A549 (cell line): ENCODE measurements at regions not wholly inside any gene's neighbourhood (a gene's known extent, or its start where the extent isn't known, plus 50 kb on each side); places are given as distances from the start of the nearest gene placed in this dataset.

Experiments
- ATAC-seq, 2 experiments: fragments of 200-7000 bp in 1 of 2; fragments of >200 bp in 1 of 2; cut with Nextera tagmentation in 1 of 2; cut with Tn5 transposase in 1 of 2; 3 replicates each; pipeline versions ENCODE4 v1.8.0 to v1.9.1; 2018 to 2020; ENCODE audit warnings: mild to moderate bottlenecking in 1 of 2, moderate library complexity in 1 of 2
- CTCF ChIA-PET: fragments of 300-600 bp; sonication (Branson Sonifier 250); formaldehyde crosslinking; extraction: SDS; loops from one replicate; lab custom pipeline; 2021; ENCODE audit warnings: antibody characterized with exemption, inconsistent platforms; lab: Yijun Ruan, JAX
- POLR2A ChIA-PET: fragments of 350-600 bp; formaldehyde crosslinking; extraction: SDS; loops from one replicate; lab custom pipeline; 2021; ENCODE audit warnings: antibody characterized with exemption, inconsistent platforms; lab: Yijun Ruan, JAX
- DNase-seq, 2 experiments: peaks; one replicate each; pipeline versions ENCODE4 v3.0.0 to v3.0.0-alpha.2; 2011 to 2016; ENCODE audit warnings: low read depth in 1 of 2, low spot score in 1 of 2
- FAIRE-seq: peaks from 2 replicates; lab custom pipeline; 2011; peaks lifted over from hg19 to GRCh38; lab: Jason Lieb, UNC
- H3K27ac ChIP-seq, 2 experiments: fragments of >200 bp; sonication (Bioruptor Twin); formaldehyde crosslinking; 3 replicates each; pipeline ENCODE4 v1.5.1; 2016 to 2017
- H3K4me1 ChIP-seq: fragments of >200 bp; sonication (Bioruptor Twin); formaldehyde crosslinking; 3 replicates; pipeline ENCODE4 v1.6.1; 2016
- H3K4me2 ChIP-seq: fragments of >200 bp; sonication (Bioruptor Twin); formaldehyde crosslinking; 3 replicates; pipeline ENCODE4 v1.6.1; 2016
- H3K4me3 ChIP-seq: fragments of >200 bp; sonication (Bioruptor Twin); formaldehyde crosslinking; 3 replicates; pipeline ENCODE4 v1.5.1; 2016
- H3K9me3 ChIP-seq: fragments of >200 bp; sonication (Bioruptor Twin); formaldehyde crosslinking; 3 replicates; pipeline ENCODE4 v1.6.1; 2016
- BCL3 ChIP-seq: fragments of >200 bp; sonication (Bioruptor Twin); formaldehyde crosslinking; IDR thresholded peaks from 3 replicates; pipeline ENCODE4 v1.6.1; 2016
- CBX2 ChIP-seq: fragments of 200-600 bp; sonication (generic); IDR thresholded peaks from 2 replicates; pipeline ENCODE4 v1.6.1; 2016; ENCODE audit warnings: low read depth, mild to moderate bottlenecking, borderline replicate concordance
- CBX8 ChIP-seq: fragments of 200-600 bp; sonication (generic); IDR thresholded peaks from 2 replicates; pipeline ENCODE4 v1.6.1; 2016
- CHD2 ChIP-seq: fragments of 150-350 bp; IDR thresholded peaks from 2 replicates; pipeline ENCODE4 v1.6.1; 2014; ENCODE audit warnings: low read length; ENCODE audit not compliant: partially characterized antibody
- CHD4 ChIP-seq: fragments of 200-600 bp; sonication (generic); IDR thresholded peaks from 2 replicates; pipeline ENCODE4 v1.6.1; 2016; ENCODE audit warnings: antibody characterized with exemption, mild to moderate bottlenecking, borderline replicate concordance
- E2F6 ChIP-seq: IDR thresholded peaks from 2 replicates; pipeline ENCODE4 v1.6.1; 2012; ENCODE audit warnings: low read depth, borderline replicate concordance
- EHMT2 ChIP-seq: fragments of 200-600 bp; sonication (generic); IDR thresholded peaks from 2 replicates; pipeline ENCODE4 v1.6.1; 2016; ENCODE audit warnings: antibody characterized with exemption, low read depth, mild to moderate bottlenecking, moderate library complexity
- ELK1 ChIP-seq: fragments of 150-350 bp; IDR thresholded peaks from 2 replicates; pipeline ENCODE4 v1.6.1; 2014; ENCODE audit warnings: low read depth, mild to moderate bottlenecking, low read length
- EP300 ChIP-seq, 2 experiments: fragments of >200 bp; sonication (Bioruptor Twin); formaldehyde crosslinking; IDR thresholded peaks; 2 replicates in 1 of 2; 3 replicates in 1 of 2; pipeline ENCODE4 v1.6.1; 2016 to 2017
- FOSB ChIP-seq: fragments of 250-450 bp; sonication (Bioruptor Pico); IDR thresholded peaks from 2 replicates; pipeline ENCODE4 v1.5.0; 2020; ENCODE audit warnings: mild to moderate bottlenecking, moderate library complexity
- FOSL2 ChIP-seq, 2 experiments: fragments of 450-650 bp in 1 of 2; fragments of >200 bp in 1 of 2; sonication (Bioruptor Twin) in 1 of 2; formaldehyde crosslinking; IDR thresholded peaks; 2 replicates each; pipeline versions ENCODE4 v1.5.0 to v1.6.1; 2016 to 2020; ENCODE audit warnings: mild to moderate bottlenecking in 1 of 2, moderate library complexity in 1 of 2
- GATA3 ChIP-seq: IDR thresholded peaks from 2 replicates; pipeline ENCODE4 v1.6.1; 2012; ENCODE audit warnings: borderline replicate concordance
- HOXA7 ChIP-seq: fragments of 250-450 bp; sonication (Bioruptor Pico); IDR thresholded peaks from 2 replicates; pipeline ENCODE4 v1.5.0; 2020; ENCODE audit warnings: mild to moderate bottlenecking, moderate library complexity
- JUN ChIP-seq, 2 experiments: fragments of >200 bp; sonication (Bioruptor Twin); formaldehyde crosslinking; IDR thresholded peaks; 2 replicates in 1 of 2; 3 replicates in 1 of 2; pipeline ENCODE4 v1.6.1; 2016 to 2017
- KDM1A ChIP-seq: fragments of 200-600 bp; sonication (generic); IDR thresholded peaks from 2 replicates; pipeline ENCODE4 v1.6.1; 2016; ENCODE audit warnings: low read depth, mild to moderate bottlenecking
- MAFK ChIP-seq: fragments of 450-650 bp; IDR thresholded peaks from 2 replicates; pipeline ENCODE4 v1.6.1; 2014; ENCODE audit not compliant: partially characterized antibody
- NPAS2 ChIP-seq: fragments of 250-450 bp; sonication (Bioruptor Pico); IDR thresholded peaks from 2 replicates; pipeline ENCODE4 v1.8.0; 2022; ENCODE audit warnings: mild to moderate bottlenecking, moderate library complexity, borderline replicate concordance
- PBX3 ChIP-seq: IDR thresholded peaks from 2 replicates; pipeline ENCODE4 v1.6.1; 2012
- POLR2AphosphoS2 ChIP-seq: conservative IDR thresholded peaks from 2 replicates; pipeline ENCODE4 v1.6.1; 2012; ENCODE audit warnings: low read length, improper control_type of control experiment, inconsistent platforms
- RARB ChIP-seq: fragments of 250-450 bp; sonication (Bioruptor Pico); IDR thresholded peaks from 2 replicates; pipeline ENCODE4 v1.8.0; 2021; ENCODE audit warnings: mild to moderate bottlenecking, moderate library complexity
- RNF2 ChIP-seq: fragments of 200-600 bp; sonication (generic); IDR thresholded peaks from 2 replicates; pipeline ENCODE4 v1.6.1; 2016; ENCODE audit warnings: low read depth, mild to moderate bottlenecking, antibody characterized with exemption, moderate library complexity, borderline replicate concordance
- SREBF2 ChIP-seq: fragments of 450-650 bp; IDR thresholded peaks from 2 replicates; pipeline ENCODE4 v1.6.1; 2014; ENCODE audit warnings: mild to moderate bottlenecking, moderate library complexity
- TFCP2L1 ChIP-seq: fragments of 250-450 bp; sonication (Bioruptor Pico); IDR thresholded peaks from 2 replicates; pipeline ENCODE4 v1.5.0; 2021; ENCODE audit warnings: mild to moderate bottlenecking
- TP53 ChIP-seq: fragments of 250-450 bp; sonication (Bioruptor Pico); IDR thresholded peaks from 2 replicates; pipeline ENCODE4 v1.5.0; 2021; ENCODE audit warnings: mild to moderate bottlenecking, moderate library complexity
- ZFP36 ChIP-seq: fragments of 450-650 bp; IDR thresholded peaks from 2 replicates; pipeline ENCODE4 v1.6.1; 2014; ENCODE audit warnings: borderline replicate concordance; ENCODE audit not compliant: partially characterized antibody
- ZSCAN20 ChIP-seq: fragments of 250-450 bp; sonication (Bioruptor Pico); IDR thresholded peaks from 2 replicates; pipeline ENCODE4 v1.8.0; 2022; ENCODE audit warnings: mild to moderate bottlenecking, moderate library complexity
- WGBS: methylation state at CpG from one replicate; pipeline ENCODE4 v1.1.6; 2017; ENCODE audit errors: missing lambda C conversion rate; 5-methylcytosine and 5-hydroxymethylcytosine counted together
- TF ChIP-seq, protein P1 (sequence below): IDR thresholded peaks from 2 replicates; pipeline ENCODE4 v1.6.1; 2012
- TF ChIP-seq, protein P2 (sequence below): fragments of 250-450 bp; sonication (Bioruptor Pico); IDR thresholded peaks from 2 replicates; pipeline ENCODE4 v1.5.0; 2021; ENCODE audit warnings: mild to moderate bottlenecking, moderate library complexity, borderline replicate concordance

GRCh38 chr14:95014036-95014435 is 143.3 kb downstream of the DICER1 start:
- TF ChIP-seq RARB (CRISPR knock-in tag) = no peak
- no peak for TF ChIP-seq POLR2AphosphoS2
- no peak for TF ChIP-seq E2F6
- TF ChIP-seq BCL3 = no peak
- TF ChIP-seq MAFK = no peak
- TF ChIP-seq, protein P1, sequence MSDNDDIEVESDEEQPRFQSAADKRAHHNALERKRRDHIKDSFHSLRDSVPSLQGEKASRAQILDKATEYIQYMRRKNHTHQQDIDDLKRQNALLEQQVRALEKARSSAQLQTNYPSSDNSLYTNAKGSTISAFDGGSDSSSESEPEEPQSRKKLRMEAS = no peak
- no peak for TF ChIP-seq CHD4
- TF ChIP-seq CBX8 = no peak
- no peak for TF ChIP-seq JUN (IDR thresholded peaks at IDR 0.05)
- TF ChIP-seq TFCP2L1 = no peak
- no peak for TF ChIP-seq HOXA7 (CRISPR knock-in tag)
- TF ChIP-seq GATA3 = no peak
- no peak for TF ChIP-seq ZSCAN20
- no peak for TF ChIP-seq EP300 (IDR thresholded peaks at IDR 0.05)
- no peak for TF ChIP-seq FOSL2 (IDR thresholded peaks at IDR 0.05)
- no peak for TF ChIP-seq FOSL2 (CRISPR knock-in tag; IDR thresholded peaks at IDR 0.05)
- TF ChIP-seq, protein P2, sequence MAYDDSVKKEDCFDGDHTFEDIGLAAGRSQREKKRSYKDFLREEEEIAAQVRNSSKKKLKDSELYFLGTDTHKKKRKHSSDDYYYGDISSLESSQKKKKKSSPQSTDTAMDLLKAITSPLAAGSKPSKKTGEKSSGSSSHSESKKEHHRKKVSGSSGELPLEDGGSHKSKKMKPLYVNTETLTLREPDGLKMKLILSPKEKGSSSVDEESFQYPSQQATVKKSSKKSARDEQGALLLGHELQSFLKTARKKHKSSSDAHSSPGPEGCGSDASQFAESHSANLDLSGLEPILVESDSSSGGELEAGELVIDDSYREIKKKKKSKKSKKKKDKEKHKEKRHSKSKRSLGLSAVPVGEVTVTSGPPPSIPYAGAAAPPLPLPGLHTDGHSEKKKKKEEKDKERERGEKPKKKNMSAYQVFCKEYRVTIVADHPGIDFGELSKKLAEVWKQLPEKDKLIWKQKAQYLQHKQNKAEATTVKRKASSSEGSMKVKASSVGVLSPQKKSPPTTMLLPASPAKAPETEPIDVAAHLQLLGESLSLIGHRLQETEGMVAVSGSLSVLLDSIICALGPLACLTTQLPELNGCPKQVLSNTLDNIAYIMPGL (CRISPR knock-in tag) = no peak
- POLR2A ChIA-PET = no interaction called here
- Histone ChIP-seq H3K27ac (no peak overlapping the region), H3K4me2 (no peak overlapping the region), H3K4me1 (no peaks in the 10 kb centered on the region), H3K4me3 (no peak overlapping the region), H3K9me3 (no peaks in the 10 kb centered on the region)
- WGBS = 51% methylated on average over 7 of the region's 7 CpGs
- CTCF ChIA-PET = no interaction called here
- no peak for FAIRE-seq
- no peak for DNase-seq
- no peak for ATAC-seq

- TF ChIP-seq EHMT2 (no peak), PBX3 (no peak), EP300 (IDR thresholded peaks at IDR 0.05) (no peak), GATA3 (no peak), FOSB (CRISPR knock-in tag) (no peak), ELK1 (no peak), RNF2 (no peak), CHD2 (no peak), CBX2 (no peak), TP53 (no peak), HOXA7 (CRISPR knock-in tag) (no peak), NPAS2 (CRISPR knock-in tag) (no peak), KDM1A (no peak), SREBF2 (no peak), ZFP36 (no peak)
- no peak for DNase-seq
- Histone ChIP-seq H3K4me2 (no peak overlapping the region), H3K9me3 (no peaks in the 10 kb centered on the region), H3K27ac (no peak overlapping the region), H3K4me3 (no peak overlapping the region), H3K4me1 (no peaks in the 10 kb centered on the region)
- ChIA-PET POLR2A (no interaction called here), CTCF (interaction anchor here (1.2 kb wide), 1 partner anchor 421 kb away, joined by 3 read pairs; no protein-coding TSS in a partner anchor)
- no peak for ATAC-seq
- WGBS = 67% methylated on average over 16 of the region's 16 CpGs
- no peak for FAIRE-seq
Observed at GRCh38 chr14:95011445-95012006, 145.8 kb downstream of the DICER1 start.
